ENCODE measurements at regions not wholly inside any gene's neighbourhood (a gene's known extent, or its start where the extent isn't known, plus 50 kb on each side); places are given as distances from the start of the nearest gene placed in this dataset.

DNA sequence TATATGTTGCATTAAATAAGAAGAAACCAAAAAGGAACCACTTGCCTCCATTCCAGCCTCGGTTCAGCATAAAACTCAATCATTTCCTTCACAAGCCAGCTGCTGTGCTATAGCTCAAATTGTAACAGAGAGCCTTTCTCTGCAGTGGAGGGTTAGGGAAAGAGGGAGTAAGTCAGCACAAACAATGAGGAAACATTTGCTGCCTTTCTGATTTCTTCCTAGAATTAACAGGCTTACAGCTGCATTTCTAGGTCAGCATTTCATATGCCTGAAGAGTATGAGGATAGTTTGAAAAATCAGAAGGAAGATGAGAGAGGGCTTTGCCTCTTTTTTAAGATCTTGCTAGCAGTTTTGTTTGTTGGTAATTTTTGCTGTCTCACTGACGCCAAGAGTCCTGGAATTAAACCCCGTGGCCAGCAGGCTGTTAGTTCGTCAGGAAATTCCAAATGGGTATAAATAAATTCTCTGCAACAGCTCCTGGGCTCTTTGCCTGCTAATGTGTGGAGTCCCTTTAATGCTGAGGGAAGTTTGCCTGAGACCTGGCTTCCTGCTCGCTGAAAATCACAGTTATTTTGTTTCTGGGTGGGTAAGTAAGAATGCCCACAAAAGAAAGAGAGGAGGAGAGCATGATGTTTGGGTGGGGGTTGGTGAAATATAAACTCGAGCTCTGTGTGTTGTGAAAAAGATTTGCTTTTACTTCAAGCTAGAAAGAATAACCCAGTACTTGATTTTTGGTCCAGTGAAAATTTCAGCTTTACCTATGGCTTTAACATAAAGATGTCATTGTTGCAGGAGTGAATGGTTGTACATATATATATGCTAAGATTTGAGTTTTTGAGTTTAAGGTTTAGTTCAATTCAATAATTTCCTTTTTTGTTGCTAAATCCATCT lies 148.1 kb upstream of the DMRT1 start:
- DNase-seq (ENCODE audit: low read depth), result no peak

DNA sequence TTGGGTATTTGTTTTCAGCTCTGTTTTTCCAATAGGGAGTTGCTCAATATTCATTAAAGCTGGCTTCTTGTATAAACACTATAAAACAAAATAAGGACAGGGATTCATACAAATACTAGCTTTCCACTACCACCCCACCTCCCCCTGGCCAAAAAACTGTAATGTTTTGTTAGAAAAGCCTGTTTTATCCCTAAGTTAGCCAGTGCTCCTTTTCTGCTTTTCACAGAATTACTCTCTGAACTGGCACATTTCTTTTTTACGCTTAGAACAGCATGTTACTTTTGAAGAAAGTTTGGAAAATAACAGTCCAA lies 147.4 kb upstream of the DMRT1 start:
- DNase-seq (ENCODE audit: low read depth), result no peak

DNA sequence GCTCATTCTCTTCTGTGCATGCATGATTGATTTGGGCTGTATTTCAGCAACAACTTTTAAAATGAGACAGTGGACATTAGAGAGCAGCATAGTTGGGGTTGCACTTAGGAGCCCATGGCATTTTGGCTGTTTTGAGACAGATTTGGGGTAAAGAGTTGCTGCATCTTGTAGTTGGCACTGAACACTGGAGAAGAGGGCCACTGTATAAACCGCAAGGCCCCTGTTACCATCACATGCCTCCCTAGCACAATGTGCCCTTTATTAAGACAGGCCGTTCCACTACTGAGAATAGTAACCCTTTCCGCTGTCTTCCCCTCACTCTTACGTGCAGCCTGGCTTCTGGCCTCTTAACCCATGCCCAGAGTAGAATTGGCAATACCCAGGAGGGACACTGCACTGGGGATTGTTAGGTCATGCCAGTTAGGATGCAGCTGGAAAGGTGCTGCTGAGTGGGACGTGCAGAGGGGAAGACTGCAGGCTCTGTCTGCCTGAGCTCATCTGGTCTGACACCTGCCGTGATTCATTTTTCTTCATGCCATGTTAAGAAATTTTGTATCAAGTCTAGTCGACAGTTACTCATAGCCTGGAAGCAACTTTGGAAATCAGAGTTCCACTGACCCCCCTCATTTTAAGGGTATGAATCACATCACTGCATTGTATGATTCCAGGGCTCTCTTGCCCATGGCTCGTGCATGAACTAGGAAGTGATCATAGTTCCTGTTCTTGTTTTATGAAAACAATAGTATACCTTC lies 146.9 kb upstream of the DMRT1 start:
- no peak for DNase-seq (ENCODE audit: low read depth)

DNA sequence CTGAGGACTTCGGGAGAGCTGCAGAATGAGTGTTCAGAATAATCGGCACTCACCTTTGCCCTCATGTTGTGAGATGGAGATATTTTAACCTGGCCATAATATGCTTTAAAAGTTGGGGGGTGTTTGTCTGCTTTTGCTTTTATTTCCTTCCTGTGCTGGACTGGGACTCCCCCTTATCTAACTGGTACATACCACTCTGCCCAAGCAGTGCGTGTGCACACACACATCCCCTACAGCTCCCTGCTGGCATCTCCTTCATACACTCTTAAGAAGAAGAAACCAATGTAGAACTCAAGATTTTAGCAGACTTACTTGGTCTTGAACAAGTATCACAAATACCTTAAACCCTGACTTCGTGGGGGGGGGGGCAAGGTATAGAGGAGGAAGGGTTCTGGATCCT lies 146.2 kb upstream of the DMRT1 start:
- no peak for DNase-seq (ENCODE audit: low read depth)

DNA sequence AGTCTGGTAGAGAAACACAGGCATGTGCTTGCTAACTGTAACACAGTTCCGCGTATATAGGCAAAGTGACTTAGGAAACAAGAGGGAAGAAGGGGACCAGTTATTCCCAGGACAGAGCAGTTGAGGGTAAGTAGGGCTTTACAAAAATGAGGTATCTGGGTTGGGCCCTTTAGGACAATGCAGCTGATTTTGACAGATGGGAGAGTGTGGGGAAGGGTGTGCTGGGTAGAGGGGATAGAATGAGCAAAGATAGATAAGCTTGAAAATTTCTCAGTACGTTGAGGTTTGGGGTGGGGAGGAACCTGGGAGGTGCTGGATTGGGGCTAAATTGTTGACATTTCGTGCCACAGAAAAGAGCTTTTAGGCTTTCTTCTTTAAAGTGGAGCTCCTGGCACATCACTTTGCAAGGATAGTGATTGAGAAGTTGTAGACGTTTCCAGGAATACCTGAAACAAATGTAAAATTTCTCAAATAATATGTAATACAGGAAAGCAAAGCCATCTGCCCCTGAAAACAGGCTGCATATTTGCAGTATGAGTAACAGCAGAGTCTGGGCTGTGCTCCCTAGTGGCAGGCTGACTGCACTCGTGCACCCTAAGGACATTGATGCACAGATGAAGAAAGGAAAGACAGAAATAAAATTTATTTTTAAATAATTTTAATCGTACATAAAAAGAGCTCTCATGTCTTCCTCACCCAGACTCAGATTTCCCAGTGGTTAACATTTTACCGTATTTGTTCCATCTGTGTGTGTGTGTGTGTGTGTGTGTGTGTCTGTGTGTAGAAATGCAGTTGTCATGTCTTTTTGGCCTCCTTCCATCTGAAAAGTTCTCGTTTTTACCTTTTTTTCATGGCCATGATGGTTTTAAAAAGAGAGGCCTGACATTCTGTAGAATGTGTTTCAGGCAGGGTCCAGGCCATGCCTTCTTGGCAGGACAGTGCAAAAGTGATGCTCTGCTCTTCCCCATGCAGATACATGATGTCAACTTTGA lies 144.9 kb upstream of the DMRT1 start:
- no peak for DNase-seq (ENCODE audit: low read depth)

DNA sequence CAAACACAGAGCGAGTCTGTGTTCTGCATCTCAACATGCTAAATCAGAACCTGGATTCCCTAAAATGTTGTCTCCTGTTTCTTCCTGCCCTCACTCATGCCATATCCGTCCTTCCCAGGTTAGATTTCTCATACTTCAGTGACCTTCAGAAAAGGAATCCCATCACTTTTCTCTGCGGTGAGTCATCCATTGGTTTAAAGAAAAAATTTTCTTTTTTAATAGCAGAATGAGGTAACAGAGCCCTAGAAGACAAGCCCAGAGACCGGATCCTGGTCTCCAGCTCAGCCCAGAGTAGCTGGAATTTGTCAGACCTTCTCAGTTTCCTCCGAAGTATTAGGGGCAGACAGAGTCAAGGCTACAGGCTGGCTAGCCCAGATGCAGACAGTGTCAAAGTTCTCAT lies 143.2 kb upstream of the DMRT1 start:
- no peak for DNase-seq (ENCODE audit: low read depth)

DNA sequence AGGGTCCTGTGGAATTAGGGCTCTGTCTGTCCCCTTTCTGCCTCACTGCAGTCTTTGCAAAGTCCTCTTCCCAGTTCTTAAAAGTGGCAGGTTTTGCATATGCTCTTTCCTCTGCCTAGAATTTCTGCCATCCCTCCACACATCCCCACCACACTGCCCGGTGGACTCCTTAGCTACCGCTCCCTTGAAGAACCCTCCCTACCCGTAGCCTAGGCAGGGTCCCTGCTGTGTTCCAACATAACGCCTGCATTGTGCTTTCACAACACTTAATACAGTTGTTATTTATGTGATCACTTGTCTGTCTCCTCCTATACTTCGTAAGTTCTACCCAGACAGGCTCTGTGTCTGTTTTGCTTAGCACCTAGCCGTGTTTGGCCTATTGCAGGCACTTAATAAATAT lies 142.5 kb upstream of the DMRT1 start:
- no peak for DNase-seq (ENCODE audit: low read depth)

DNA sequence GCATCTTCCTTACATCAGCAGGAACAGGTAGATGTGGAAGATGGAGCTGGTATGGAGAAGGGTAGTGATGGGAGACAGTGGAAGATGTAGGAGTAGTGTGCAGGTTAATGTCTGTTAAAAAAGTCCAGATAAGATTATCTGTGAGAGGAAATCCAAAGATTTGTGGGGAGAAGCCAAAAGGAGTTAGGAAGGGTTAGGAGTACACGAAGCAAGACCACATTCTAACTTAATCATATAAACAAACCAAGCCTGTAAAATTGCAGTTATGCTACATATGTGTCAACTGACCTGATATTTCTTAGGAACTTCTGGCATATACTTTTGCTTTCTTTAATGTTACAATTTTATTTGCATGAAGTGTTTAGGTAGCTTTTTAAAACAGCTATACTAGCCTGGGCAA lies 142.1 kb upstream of the DMRT1 start:
- DNase-seq (ENCODE audit: low read depth), result no peak

DNA sequence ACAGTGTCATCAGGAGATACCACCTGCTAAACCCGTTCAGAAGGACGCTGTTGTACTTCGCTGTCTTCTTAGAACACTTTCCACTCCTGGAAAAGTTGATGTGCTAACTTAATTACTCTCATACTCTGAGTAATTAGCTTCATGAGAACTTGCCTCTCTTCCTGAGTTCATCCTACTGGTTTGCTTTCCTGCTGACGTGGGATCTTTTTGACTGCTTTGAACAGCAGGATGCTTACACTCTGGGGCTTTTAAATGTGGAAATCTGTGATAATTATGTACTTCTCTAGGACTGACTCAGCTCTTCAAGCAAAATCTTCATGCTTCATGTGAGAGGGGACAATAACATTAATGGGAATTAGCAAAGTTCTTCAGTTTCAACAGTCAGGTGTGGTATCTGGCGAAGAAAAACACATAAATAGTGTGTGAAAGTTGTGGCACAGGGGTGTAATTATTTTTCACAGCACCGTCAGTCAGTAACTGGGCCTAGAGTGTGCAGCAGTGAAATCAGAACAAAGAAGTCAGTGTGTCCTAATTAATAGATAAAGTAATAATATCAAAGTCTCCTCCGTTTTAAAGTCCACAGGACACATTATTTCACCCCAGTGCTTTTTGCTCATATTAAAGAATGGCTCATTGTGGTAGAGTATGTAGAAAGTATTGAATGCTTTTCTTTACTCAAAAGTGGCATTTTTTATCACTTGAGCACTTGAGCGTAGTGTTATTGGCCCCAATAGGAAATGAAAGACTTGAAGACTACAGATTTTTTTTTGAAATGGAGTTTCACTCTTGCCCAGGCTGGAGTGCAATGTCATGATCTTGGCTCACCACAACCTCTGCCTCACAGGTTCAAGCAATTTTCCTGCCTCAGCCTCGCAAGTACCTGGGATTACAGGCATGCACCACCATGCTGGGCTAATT lies 140.9 kb upstream of the DMRT1 start:
- no peak for DNase-seq (ENCODE audit: low read depth)

DNA sequence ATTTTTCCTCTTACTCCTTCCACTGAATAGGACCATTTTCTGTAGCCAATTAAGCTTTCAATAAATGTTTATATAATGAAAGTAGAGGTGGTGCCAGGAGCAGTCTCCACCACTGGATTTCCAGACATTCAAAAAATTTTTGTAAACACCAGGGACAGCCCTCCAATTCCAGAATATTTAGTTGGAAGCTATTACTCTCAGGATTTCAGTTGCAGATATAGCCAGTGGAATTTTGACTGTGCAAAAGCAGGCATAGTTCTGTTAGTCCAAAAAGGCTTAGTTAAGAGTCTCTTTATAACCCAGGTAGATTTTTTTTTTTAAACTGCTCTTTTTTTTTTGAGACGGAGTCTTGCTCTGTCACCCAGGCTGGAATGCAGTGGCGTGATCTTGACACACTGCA lies 138.1 kb upstream of the DMRT1 start:
- DNase-seq (ENCODE audit: low read depth), result no peak

DNA sequence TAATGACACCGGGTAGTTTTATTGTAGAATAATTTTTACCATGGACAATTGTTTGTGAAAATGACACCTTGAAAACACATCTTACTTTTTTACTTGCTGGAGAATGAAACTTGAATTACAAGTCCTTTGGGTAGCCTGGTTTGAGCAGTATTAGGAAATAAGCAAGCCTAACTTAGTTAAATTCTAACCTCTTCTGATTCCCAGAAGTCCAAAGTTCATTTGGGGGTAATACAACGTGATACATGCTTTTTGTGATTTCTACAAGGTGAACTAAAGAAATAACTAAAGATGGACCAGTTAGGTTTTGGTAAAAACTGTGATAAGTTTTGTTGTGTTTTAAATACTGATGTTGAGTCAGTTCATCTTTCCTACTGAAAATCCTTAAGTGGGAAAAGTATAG lies 135.4 kb upstream of the DMRT1 start:
- no peak for DNase-seq (ENCODE audit: low read depth)

DNA sequence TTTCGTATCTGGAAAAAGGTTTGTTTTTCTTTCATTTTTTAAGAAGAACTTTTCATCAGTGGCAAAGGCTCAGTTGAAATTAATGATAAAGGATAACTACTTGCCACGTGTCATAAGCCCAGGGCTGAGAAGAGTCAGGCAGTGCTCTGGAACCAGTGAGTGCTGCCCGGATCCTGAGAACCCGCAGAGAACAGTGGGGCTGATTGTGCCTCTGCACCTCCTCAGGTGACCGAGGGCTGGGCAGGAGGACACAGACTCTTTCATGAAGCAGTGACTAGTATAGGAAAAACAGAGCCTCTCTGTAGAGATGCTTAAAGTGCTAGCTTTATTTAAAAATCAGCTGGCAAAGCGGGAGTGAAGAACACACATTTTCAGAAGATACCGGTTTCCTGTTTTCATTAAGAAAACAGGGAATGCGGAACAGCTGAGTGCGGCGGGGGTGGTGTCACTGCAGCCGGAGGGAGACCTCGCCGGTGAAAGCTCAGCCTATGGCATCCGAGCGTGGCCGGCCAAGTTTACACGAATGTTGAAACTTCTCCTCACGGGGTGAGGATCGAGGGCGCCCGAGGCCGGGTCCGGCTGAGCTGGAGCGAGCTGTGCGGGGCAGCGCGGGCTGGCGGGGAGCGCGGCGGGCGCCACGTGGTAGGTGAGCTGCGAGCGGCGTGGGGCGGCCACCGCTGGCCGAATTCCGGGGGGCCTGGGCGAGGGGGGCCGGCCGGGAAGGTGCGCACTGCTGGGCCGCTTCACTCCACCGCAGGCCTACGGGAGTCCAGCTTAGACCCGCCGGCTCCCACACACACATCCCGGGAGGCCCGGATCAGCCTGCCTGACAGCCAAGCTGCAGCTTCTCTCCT lies 134.7 kb upstream of the DMRT1 start:
- DNase-seq (ENCODE audit: low read depth), result peak; percentile 0

DNA sequence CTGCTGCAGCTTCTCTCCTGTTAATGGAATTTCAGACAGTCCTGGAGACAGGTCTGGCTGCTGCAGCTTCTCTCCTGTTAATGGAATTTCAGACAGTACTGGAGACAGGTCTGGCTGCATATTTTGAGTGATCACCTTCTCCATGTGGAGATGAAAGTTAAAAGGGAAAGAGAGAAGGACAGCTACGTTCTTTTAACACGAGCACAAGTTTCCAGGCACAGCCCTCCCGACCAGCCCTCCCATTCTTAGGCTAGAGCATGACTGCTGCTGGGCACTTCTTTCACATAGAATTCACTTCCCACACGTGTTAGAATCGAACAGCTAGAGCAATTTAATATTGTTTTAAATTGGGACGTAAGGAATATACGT lies 133.3 kb upstream of the DMRT1 start:
- no peak for DNase-seq (ENCODE audit: low read depth)

DNA sequence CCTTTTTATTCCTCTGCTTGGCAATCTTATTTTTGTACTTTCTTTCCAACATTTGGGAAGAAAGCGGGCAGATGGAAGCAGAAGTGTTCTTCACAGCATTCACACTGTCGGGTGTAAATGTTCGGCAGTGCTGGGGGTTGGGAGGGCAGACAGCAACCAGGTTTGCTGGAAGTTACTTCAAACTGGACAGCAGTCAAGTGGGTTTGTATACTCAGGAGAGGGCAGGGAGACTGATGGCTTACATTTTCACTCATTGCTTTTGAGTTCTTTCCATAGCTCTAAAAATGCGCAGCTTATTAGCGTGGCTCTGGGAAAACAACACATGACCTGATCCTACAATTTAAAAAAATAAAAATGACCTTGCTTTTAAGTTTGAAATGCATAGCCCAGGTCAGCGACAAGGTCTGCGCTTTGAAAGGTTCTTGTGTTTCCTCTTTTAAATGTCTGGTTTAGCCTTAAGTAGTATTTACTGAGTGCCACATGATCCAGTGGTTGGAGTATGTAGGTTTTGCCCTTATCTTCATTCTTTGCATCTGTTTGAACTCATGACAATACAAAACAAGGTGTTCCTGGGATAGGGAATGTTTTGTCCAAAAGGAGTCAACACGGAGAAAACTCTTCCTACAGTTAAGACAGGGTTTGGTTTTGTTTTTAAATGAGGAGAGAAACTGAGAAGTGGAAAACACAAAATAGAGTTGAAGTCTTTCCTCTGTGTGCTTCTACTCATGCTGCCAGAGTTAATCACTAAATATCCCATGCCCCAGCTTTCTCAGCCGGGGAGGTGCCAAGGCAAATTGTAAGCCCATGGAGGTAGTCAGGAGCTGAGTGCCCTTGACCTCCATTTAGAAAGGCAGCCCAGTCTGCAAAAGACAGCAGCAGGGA lies 132.7 kb upstream of the DMRT1 start:
- no peak for DNase-seq (ENCODE audit: low read depth)

DNA sequence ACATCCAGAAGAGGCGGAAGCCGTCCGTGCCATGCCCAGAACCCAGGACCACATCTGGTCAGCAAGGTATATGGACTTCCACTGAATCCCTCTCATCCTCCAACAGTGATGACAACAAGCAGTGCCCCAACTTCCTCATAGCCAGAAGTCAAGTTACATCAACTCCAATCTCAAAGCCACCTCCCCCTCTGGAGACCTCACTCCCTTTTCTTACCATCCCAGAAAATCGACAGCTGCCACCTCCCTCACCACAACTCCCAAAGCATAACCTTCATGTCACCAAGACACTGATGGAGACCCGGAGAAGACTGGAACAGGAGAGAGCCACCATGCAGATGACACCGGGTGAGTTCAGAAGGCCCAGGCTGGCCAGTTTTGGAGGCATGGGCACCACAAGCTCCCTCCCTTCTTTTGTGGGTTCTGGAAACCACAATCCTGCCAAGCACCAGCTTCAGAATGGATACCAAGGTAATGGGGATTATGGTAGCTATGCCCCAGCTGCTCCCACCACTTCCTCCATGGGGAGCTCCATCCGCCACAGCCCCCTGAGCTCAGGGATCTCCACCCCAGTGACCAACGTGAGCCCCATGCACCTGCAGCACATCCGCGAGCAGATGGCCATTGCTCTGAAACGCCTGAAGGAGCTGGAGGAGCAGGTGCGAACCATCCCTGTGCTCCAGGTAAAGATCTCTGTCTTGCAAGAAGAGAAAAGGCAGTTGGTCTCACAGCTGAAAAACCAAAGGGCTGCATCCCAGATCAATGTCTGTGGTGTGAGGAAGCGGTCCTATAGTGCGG lies 130.3 kb upstream of the DMRT1 start:
- no peak for DNase-seq (ENCODE audit: low read depth)

DNA sequence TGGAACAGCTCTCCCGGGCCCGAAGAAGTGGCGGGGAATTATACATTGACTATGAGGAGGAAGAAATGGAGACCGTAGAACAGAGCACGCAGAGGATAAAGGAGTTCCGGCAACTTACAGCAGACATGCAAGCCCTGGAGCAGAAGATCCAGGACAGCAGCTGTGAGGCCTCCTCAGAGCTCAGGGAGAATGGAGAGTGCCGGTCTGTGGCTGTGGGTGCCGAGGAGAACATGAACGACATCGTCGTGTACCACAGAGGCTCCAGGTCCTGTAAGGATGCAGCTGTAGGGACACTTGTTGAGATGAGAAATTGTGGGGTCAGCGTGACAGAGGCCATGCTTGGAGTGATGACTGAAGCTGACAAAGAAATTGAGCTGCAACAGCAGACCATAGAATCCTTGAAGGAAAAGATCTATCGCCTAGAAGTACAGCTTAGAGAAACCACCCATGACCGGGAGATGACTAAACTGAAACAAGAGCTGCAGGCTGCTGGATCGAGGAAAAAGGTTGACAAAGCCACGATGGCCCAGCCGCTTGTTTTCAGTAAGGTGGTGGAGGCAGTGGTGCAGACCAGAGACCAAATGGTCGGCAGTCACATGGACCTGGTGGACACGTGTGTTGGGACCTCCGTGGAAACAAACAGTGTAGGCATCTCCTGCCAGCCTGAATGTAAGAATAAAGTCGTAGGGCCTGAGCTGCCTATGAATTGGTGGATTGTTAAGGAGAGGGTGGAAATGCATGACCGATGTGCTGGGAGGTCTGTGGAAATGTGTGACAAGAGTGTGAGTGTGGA lies 129.5 kb upstream of the DMRT1 start:
- no peak for DNase-seq (ENCODE audit: low read depth)

DNA sequence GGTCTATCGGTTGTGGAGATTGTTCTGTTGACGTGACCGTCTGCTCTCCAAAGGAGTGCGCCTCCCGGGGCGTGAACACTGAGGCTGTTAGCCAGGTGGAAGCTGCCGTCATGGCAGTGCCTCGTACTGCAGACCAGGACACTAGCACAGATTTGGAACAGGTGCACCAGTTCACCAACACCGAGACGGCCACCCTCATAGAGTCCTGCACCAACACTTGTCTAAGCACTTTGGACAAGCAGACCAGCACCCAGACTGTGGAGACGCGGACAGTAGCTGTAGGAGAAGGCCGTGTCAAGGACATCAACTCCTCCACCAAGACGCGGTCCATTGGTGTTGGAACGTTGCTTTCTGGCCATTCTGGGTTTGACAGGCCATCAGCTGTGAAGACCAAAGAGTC lies 128.9 kb upstream of the DMRT1 start:
- DNase-seq (ENCODE audit: low read depth), result no peak

DNA sequence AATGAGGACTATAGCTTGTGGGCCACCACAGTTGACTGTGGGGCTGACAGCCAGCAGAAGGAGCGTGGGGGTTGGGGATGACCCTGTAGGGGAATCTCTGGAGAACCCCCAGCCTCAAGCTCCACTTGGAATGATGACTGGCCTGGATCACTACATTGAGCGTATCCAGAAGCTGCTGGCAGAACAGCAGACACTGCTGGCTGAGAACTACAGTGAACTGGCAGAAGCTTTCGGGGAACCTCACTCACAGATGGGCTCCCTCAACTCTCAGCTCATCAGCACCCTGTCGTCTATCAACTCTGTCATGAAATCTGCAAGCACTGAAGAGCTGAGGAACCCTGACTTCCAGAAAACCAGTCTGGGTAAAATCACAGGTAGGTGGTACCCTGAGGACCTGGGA lies 128.4 kb upstream of the DMRT1 start:
- no peak for DNase-seq (ENCODE audit: low read depth)

Data from activated T-cell treated with anti-CD3 and anti-CD28 coated beads for 24 hours (primary cell).